Effector memory CD8-positive, alpha-beta T cell (primary cell): ENCODE measurements at regions not wholly inside any gene's neighbourhood (a gene's known extent, or its start where the extent isn't known, plus 50 kb on each side); places are given as distances from the start of the nearest gene placed in this dataset.

Experiments
- ATAC-seq: fragments of 150-1000 bp; cut with Tn5 transposase; replicated peaks from 2 replicates; pipeline ENCODE4 v1.10.0; 2021; ENCODE audit warnings: mild to moderate bottlenecking, moderate library complexity
- DNase-seq, 3 experiments: peaks; one replicate each; pipeline ENCODE4 v3.0.0; 2021
- H3K27ac Mint-ChIP-seq, 2 donors: one replicate each; pipeline ENCODE4 v1.8.0; 2022; ENCODE audit warnings: mild to moderate bottlenecking in 2 of 2, mixed read lengths in 2 of 2, moderate library complexity in 2 of 2
- H3K27me3 Mint-ChIP-seq, 2 donors: one replicate each; pipeline ENCODE4 v1.8.0; 2022; ENCODE audit warnings: mixed read lengths in 2 of 2
- H3K36me3 Mint-ChIP-seq: one replicate; pipeline ENCODE4 v1.8.0; 2022; ENCODE audit warnings: mild to moderate bottlenecking, moderate library complexity, mixed read lengths; ENCODE audit not compliant: insufficient read depth
- H3K4me1 Mint-ChIP-seq, 2 donors: one replicate each; pipeline ENCODE4 v1.8.0; 2022; ENCODE audit warnings: low read depth in 2 of 2, mixed read lengths in 2 of 2
- H3K4me3 Mint-ChIP-seq, 2 donors: one replicate each; pipeline ENCODE4 v1.8.0; 2022; ENCODE audit warnings: mild to moderate bottlenecking in 2 of 2, mixed read lengths in 2 of 2, moderate library complexity in 2 of 2
- H3K9me3 Mint-ChIP-seq, 2 donors: one replicate each; pipeline ENCODE4 v1.8.0; 2022; ENCODE audit warnings: mixed read lengths in 2 of 2

DNA sequence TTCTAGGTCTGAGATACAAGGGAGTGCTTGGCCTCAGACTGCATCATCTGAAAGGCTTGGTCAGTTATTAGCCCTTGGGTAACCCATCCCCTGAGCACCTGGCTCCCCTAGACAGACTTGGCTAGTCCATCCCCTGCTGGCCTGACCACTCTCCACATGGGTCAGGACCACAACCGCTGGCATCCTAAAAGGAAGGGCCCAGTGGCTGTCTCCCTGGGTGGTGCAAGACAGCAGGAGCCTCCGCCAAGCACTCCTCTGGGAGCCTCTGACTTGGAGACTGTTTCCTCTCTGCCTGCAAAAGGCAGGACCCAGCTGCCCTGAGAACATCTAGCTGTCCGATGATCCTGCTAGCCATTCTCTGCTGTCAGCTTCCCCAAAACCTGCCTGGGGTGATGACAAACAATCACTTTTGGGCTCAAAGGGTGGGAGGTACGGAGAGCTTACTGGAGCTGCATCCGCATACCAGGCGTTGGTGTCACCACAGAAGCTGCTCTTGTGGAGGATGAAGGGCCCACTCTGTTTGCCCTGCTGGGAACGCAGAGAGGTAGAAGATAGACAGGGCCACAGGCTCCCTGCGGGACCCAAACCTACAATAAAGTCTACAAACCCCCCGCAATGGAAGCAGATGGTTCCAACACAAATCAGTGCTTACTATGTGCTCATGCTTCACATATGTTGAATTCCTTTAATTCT, 108.0 kb upstream of the PRR20G start:
- Mint-ChIP-seq H3K27me3 (peaks cover 15 to 46% of the 10 kb centered on the region in 2 donors), H3K36me3 (no peaks in the 10 kb centered on the region), H3K4me3 (no peak overlapping the region), H3K9me3 (no peaks in the 10 kb centered on the region), H3K27ac (no peak overlapping the region), H3K4me1 (no peaks in the 10 kb centered on the region)
- DNase-seq (no peak), ATAC-seq (no peak)

GRCh38 chr3:127394984-127395662, 107.3 kb upstream of the PRR20G start:
- H3K36me3 Mint-ChIP-seq: no peaks in the 10 kb centered on the region
- H3K27ac Mint-ChIP-seq: no peak overlapping the region
- no peaks in the 10 kb centered on the region for H3K9me3 Mint-ChIP-seq
- H3K4me3 Mint-ChIP-seq: no peak overlapping the region
- peaks cover 15 to 53% of the 10 kb centered on the region in 2 donors for H3K27me3 Mint-ChIP-seq
- no peaks in the 10 kb centered on the region for H3K4me1 Mint-ChIP-seq
- DNase-seq (no peak), ATAC-seq (no peak)

GRCh38 chr3:127394031-127394430, 106.2 kb upstream of the PRR20G start:
- DNase-seq (no peak), ATAC-seq (no peak)
- Mint-ChIP-seq H3K4me3 (no peak overlapping the region), H3K9me3 (no peaks in the 10 kb centered on the region), H3K27me3 (peaks cover 24 to 64% of the 10 kb centered on the region in 2 donors), H3K4me1 (no peaks in the 10 kb centered on the region), H3K36me3 (no peaks in the 10 kb centered on the region), H3K27ac (no peak overlapping the region)

- ATAC-seq (no peak), DNase-seq (no peak)
- no peak overlapping the region for H3K4me3 Mint-ChIP-seq
- H3K27me3 Mint-ChIP-seq: peaks cover 25 to 69% of the 10 kb centered on the region in 2 donors
- H3K27ac Mint-ChIP-seq: no peak overlapping the region
- H3K36me3 Mint-ChIP-seq: no peaks in the 10 kb centered on the region
- H3K9me3 Mint-ChIP-seq: no peaks in the 10 kb centered on the region
- no peaks in the 10 kb centered on the region for H3K4me1 Mint-ChIP-seq
These were observed 105.4 kb upstream of the PRR20G start for GRCh38 chr3:127393131-127393820.

DNA sequence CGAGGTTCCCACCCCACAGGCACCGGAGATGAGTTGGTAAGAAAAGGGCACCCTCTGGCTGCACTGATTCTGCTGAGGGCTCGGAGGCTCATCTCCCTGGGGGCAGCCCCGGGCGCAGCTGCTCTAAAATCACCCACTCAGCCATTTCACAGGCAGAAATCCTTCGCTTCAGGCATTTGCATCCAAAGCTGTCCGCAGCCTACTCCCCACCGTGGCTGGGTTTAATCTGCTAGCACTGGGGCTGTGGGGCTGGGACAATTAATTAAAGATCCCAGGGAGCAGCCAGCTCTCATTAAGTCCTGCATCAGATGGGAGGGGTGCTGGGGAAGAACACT, 104.3 kb upstream of the PRR20G start:
- Mint-ChIP-seq H3K9me3 (no peaks in the 10 kb centered on the region), H3K4me1 (no peaks in the 10 kb centered on the region), H3K27me3 (peaks cover 34 to 81% of the 10 kb centered on the region in 2 donors), H3K36me3 (no peaks in the 10 kb centered on the region), H3K4me3 (no peak overlapping the region), H3K27ac (no peak overlapping the region)
- no peak for DNase-seq
- ATAC-seq: no peak

GRCh38 chr3:127391436-127392155, 103.8 kb upstream of the PRR20G start:
- no peak overlapping the region for H3K27ac Mint-ChIP-seq

GRCh38 chr3:127390365-127391025, 102.6 kb upstream of the PRR20G start:
- no peaks in the 10 kb centered on the region for H3K4me1 Mint-ChIP-seq
- H3K36me3 Mint-ChIP-seq: no peaks in the 10 kb centered on the region
- DNase-seq (no peak), ATAC-seq (no peak)
- peaks cover 29 to 78% of the 10 kb centered on the region in 2 donors for H3K27me3 Mint-ChIP-seq
- no peaks in the 10 kb centered on the region for H3K9me3 Mint-ChIP-seq
- no peak overlapping the region for H3K4me3 Mint-ChIP-seq
- no peak overlapping the region for H3K27ac Mint-ChIP-seq

More at GRCh38 chr3:127391436-127392155, 103.8 kb upstream of the PRR20G start:
- Mint-ChIP-seq H3K4me3 (no peak overlapping the region), H3K36me3 (no peaks in the 10 kb centered on the region), H3K4me1 (no peaks in the 10 kb centered on the region), H3K9me3 (no peaks in the 10 kb centered on the region), H3K27me3 (peaks cover 35 to 82% of the 10 kb centered on the region in 2 donors)
- ATAC-seq (no peak), DNase-seq (no peak)

DNA sequence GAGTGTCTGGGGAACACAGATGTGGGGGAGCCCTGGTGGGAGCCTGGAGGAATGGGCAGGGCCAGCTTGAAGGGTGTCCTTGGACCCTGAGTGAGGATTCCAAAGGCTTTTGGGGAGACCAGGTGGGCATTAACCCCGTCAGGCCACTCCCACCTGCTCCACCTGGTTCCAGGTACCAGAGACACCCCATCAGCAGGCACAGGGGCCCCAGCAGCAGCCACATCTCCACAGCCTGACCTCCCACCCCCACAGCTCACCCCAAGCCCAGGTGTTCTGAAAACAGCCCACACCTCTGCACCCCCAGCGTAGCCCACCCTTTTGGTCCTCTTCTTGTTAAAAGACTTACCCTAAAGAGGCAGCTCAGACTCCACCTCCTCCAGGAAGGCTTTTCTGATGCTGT, 102.1 kb upstream of the PRR20G start:
- Mint-ChIP-seq H3K9me3 (no peaks in the 10 kb centered on the region), H3K27ac (no peak overlapping the region), H3K36me3 (no peaks in the 10 kb centered on the region), H3K27me3 (peaks cover 29 to 75% of the 10 kb centered on the region in 2 donors), H3K4me1 (no peaks in the 10 kb centered on the region), H3K4me3 (no peak overlapping the region)
- no peak for DNase-seq
- ATAC-seq: no peak

DNA sequence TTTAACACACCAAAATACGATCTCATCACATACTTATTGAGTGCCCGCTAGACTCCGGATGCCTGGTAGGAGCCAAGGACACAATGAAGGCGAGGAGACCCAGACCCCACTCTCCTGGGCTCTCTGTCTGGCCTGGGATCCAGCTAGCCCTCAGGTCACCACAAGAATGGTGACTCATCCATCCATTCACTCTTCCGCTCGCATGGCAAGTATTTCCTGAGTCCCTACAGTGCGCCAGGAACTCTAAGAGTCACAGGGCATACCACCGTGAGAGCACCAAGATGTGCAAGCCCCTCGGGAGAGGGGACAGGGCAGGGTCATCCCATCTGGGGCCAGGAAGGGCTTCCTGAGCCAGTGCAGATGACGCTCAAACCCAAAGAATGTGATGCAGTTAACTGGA, 101.6 kb upstream of the PRR20G start:
- Mint-ChIP-seq H3K4me3 (no peak overlapping the region), H3K36me3 (no peaks in the 10 kb centered on the region), H3K27ac (no peak overlapping the region), H3K27me3 (peaks cover 29 to 70% of the 10 kb centered on the region in 2 donors), H3K4me1 (no peaks in the 10 kb centered on the region), H3K9me3 (no peaks in the 10 kb centered on the region)
- DNase-seq (no peak), ATAC-seq (no peak)

DNA sequence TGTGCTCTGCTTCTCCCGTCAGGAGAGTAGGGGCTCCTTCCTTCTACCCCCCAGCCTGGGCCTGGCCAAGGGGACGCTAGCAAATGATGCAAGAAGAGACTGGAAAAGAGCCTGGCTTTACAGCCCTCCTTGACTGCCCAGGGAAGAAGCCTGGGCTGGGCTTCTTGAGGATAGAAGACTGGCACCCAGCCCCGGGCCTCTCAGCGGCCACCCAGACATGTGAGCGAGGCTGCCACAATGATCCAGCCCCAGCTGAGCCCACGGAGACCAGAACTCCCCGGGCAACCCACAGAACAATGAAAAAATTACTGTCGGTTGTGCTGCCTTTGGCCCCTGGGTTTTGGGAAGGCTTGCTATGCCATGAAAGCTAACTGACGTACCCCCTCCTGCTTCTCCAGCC, 100.6 kb upstream of the PRR20G start:
- ATAC-seq (no peak), DNase-seq (no peak)
- H3K36me3 Mint-ChIP-seq: no peaks in the 10 kb centered on the region
- H3K27ac Mint-ChIP-seq: no peak overlapping the region
- no peak overlapping the region for H3K4me3 Mint-ChIP-seq
- no peaks in the 10 kb centered on the region for H3K4me1 Mint-ChIP-seq
- H3K27me3 Mint-ChIP-seq: peaks cover 29 to 68% of the 10 kb centered on the region in 2 donors
- H3K9me3 Mint-ChIP-seq: no peaks in the 10 kb centered on the region

GRCh38 chr3:127387556-127388153, 99.8 kb upstream of the PRR20G start:
- DNase-seq (no peak), ATAC-seq (no peak)
- Mint-ChIP-seq H3K36me3 (no peaks in the 10 kb centered on the region), H3K27ac (no peak overlapping the region), H3K27me3 (peaks cover 29 to 65% of the 10 kb centered on the region in 2 donors), H3K9me3 (no peaks in the 10 kb centered on the region), H3K4me3 (no peak overlapping the region), H3K4me1 (no peaks in the 10 kb centered on the region)

- H3K4me1 Mint-ChIP-seq: no peaks in the 10 kb centered on the region
- H3K36me3 Mint-ChIP-seq: no peaks in the 10 kb centered on the region
- no peak for DNase-seq
- H3K27ac Mint-ChIP-seq: no peak overlapping the region
- no peak for ATAC-seq
- no peak overlapping the region for H3K4me3 Mint-ChIP-seq
- peaks cover 29 to 63% of the 10 kb centered on the region in 2 donors for H3K27me3 Mint-ChIP-seq
- no peaks in the 10 kb centered on the region for H3K9me3 Mint-ChIP-seq
These were observed 99.3 kb upstream of the PRR20G start for GRCh38 chr3:127387119-127387518.

DNA sequence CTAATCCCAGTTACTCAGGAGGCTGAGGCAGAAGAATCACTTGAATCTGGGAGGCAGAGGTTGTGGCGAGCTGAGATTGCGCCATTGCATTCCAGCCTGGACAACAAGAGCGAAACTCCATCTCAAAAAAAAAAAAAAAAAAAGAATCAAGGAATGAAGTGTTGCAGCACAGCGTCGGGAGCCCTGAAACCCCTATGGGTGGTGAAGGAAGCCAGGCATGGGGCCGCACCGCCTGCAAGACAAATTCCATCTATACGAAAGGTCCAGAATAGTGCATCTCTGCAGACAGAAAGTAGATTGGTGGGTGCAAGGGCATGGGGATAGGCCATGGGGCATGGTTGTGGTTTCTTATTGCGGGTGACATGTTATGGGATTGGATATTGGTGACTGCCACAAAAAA, 98.6 kb upstream of the PRR20G start:
- Mint-ChIP-seq H3K27ac (no peak overlapping the region), H3K4me3 (no peak overlapping the region), H3K27me3 (peaks cover 27 to 58% of the 10 kb centered on the region in 2 donors)

More for the DNA sequence above, 98.6 kb upstream of the PRR20G start:
- no peaks in the 10 kb centered on the region for H3K4me1 Mint-ChIP-seq
- ATAC-seq (no peak), DNase-seq (no peak)
- H3K9me3 Mint-ChIP-seq: no peaks in the 10 kb centered on the region
- H3K36me3 Mint-ChIP-seq: no peaks in the 10 kb centered on the region
